ENCODE measurements at regions not wholly inside any gene's neighbourhood (a gene's known extent, or its start where the extent isn't known, plus 50 kb on each side); places are given as distances from the start of the nearest gene placed in this dataset.

- no peak for DNase-seq (ENCODE audit: low read depth in 2 of 2)
These were observed 72.3 kb downstream of the LINC00237 start for GRCh38 chr20:21033817-21034216.

- DNase-seq (ENCODE audit: low read depth in 2 of 2) = no peak
These were observed 74.5 kb downstream of the LINC00237 start for GRCh38 chr20:21031666-21032065.

DNA sequence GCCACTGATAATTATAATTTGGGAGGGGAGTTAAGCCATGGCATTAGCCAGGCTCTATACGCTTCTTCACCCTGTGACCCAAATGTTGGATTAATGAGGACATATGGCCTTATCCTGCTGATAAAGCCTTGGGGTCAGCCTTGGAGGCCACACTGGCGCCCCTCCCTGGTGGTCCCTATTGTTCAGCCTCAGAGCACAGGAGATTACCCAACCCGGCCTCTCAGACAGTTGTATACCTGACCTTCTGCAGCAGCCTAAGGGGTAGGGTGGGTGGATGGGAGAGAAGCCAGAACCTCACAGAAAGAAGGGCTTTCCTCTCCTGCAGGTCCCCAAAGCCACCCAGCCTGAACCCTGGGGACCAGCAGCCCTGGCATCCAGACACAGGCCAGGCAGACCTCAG lies 76.8 kb downstream of the LINC00237 start:
- no peak for DNase-seq (ENCODE audit: low read depth in 2 of 2)

- no peak for DNase-seq (ENCODE audit: low read depth in 2 of 2)
These were observed 77.2 kb downstream of the LINC00237 start for GRCh38 chr20:21028921-21029320.

DNA sequence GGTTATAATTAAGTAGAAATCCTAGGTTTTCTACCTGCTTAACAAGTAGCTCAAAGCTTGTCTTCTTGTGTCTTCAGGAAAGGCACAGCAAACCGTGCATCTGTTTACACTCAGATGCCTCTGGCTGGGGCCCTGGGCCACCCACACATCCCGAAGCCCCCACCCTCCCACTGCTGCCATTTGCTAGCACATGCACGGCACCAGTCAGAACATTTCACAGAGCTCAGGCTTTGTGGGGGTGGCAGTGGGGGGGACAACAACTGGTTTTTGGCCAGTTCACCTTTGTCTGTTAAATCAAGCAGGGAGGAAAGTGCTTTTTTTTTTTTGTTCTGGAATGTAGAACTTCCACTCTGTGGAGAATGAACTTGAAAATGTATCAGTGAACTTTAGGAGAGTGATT lies 77.7 kb downstream of the LINC00237 start:
- DNase-seq (ENCODE audit: low read depth in 2 of 2) = no peak

GRCh38 chr20:21027569-21027968 lies 78.6 kb downstream of the LINC00237 start:
- no peak for DNase-seq (ENCODE audit: low read depth in 2 of 2)

- DNase-seq (ENCODE audit: low read depth in 2 of 2) = no peak
These were observed 79.2 kb downstream of the LINC00237 start for GRCh38 chr20:21026951-21027350.

- DNase-seq (ENCODE audit: low read depth in 2 of 2) = no peak
These were observed 81.7 kb downstream of the LINC00237 start for GRCh38 chr20:21024420-21024819.

GRCh38 chr20:21022925-21023324 lies 83.2 kb downstream of the LINC00237 start:
- no peak for DNase-seq (ENCODE audit: low read depth in 2 of 2)

- DNase-seq (ENCODE audit: low read depth in 2 of 2) = no peak
These were observed 84.7 kb downstream of the LINC00237 start for GRCh38 chr20:21021472-21021790.

GRCh38 chr20:21020659-21021471 lies 85.3 kb downstream of the LINC00237 start:
- DNase-seq (ENCODE audit: low read depth in 2 of 2) = no peak

DNA sequence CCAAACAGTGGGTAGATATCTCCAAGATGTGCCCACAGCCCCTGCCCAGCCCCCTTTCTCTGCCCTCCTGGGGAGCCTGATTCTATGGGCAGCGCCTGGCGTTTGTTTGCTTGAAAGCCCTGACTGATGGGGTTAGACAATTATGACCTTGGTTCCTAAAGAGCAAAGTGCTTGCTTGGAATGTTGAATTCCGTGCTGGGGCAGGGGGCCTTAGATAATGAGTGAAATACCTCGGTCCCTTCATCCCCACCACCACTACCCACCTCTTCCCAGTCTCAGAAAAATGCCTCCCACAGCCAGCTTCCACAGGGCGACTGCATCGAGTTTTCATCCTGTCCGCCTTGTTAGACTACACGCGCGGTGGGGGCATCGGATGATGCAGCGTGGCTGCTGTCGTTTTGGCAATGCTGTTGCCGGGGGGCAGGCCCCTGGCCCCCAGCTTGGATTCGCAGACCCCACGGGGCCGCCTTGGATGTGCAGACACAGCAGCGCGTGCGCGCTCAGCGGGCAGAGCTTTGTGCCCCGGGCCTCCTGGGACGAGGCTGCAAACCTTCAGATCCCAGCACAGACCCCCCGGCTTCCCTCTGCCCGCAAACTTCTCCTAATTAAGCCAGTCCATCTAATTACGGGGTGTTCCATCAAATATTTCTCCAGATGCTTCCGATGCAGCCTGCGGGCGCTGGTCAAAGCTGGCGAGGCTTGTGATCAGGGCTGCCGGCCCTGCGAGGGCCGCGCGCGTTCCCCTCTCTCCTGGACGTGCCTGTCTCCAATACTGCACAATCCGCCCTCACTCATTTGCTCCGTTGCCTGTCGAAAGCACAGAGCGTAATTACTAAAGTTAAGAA lies 86.1 kb downstream of the LINC00237 start:
- no peak for DNase-seq (ENCODE audit: low read depth in 2 of 2)

DNA sequence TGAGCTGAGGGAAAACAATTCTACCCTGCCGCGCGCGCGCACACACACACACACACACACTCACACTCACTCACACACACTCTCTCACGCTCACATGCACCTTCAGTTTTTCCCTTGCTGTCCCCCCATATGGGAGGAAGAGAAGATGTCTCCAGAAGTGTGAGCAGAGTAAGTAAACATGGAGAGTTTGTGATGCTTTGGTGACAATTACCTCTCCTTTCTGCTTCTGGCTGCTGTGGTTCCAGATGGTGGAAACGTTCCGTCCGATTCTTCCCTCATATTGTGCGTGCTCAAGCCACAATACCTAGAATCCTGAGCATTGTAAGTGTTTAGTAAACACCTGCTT lies 86.7 kb downstream of the LINC00237 start:
- no peak for DNase-seq (ENCODE audit: low read depth in 2 of 2)

GRCh38 chr20:21018576-21018975 lies 87.6 kb downstream of the LINC00237 start:
- no peak for DNase-seq (ENCODE audit: low read depth in 2 of 2)

DNA sequence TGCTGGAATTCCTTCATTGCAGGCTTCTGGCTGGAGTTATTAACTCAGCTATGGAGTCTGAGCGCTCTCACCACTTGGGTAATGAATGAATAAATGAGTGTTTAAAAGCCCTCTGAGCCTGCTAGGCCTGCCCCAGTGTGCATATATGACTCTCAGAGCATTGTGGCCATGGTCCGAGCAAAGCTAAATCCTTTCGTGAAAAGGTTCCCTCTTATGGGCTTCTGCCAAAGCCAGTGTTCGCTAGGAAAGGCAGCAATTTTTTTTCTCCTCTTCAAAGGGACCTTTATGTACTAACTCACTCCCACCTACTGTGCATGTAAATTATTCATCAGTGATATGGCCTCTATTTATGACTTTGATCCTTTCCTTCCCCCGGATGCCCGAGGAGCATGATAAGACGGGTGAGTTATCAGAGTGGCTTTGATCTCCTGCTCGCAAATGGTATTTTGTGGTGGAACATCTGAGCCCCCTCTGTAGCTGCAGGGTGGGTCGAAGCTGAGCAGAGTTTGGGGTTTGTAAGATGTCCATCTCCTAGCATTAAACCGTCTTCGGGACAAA lies 88.6 kb downstream of the LINC00237 start:
- DNase-seq (ENCODE audit: low read depth in 2 of 2) = no peak

- DNase-seq (ENCODE audit: low read depth in 2 of 2) = no peak
These were observed 89.4 kb downstream of the LINC00237 start for GRCh38 chr20:21016751-21017150.

DNA sequence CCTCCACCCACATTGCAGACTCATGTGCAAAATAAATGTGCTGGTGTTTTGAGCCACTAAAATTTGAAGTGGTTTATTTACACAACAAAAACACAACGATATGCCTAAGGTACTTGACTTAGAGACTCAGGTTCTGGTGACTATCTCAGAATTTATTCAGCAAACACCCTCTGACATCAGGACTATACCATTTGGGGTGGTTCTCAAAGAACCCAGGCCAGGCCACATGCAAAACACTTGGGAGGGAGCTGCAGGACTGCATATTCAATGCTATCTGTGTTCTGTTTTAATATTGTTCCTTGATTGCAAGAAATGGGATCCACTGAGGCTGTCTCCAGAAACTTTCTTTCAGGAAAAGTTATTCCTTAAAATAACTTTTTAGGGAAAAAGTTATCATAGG lies 91.6 kb downstream of the LINC00237 start:
- DNase-seq (ENCODE audit: low read depth in 2 of 2) = no peak

GRCh38 chr20:21008951-21009350 lies 97.2 kb downstream of the LINC00237 start:
- DNase-seq (ENCODE audit: low read depth in 2 of 2) = no peak

DNA sequence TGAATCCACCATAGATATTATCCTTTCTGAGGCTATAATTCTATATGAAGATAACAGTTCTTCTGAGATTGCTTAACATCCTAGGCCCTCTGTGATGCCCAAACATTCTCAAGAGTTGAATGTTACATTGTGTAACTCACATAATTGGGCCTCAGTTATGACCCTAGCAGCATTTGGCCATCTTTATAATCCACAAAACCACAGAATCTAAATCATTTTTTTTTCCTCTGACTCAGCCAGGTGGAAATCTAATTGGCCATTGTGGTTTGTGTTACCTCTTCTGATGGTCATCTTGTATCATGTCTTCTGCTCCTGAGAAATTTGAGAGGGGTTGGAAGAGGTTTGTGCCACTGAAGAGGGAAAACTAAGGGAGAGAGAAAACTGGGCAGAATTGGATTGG lies 99.5 kb downstream of the LINC00237 start:
- DNase-seq (ENCODE audit: low read depth in 2 of 2) = no peak

DNA sequence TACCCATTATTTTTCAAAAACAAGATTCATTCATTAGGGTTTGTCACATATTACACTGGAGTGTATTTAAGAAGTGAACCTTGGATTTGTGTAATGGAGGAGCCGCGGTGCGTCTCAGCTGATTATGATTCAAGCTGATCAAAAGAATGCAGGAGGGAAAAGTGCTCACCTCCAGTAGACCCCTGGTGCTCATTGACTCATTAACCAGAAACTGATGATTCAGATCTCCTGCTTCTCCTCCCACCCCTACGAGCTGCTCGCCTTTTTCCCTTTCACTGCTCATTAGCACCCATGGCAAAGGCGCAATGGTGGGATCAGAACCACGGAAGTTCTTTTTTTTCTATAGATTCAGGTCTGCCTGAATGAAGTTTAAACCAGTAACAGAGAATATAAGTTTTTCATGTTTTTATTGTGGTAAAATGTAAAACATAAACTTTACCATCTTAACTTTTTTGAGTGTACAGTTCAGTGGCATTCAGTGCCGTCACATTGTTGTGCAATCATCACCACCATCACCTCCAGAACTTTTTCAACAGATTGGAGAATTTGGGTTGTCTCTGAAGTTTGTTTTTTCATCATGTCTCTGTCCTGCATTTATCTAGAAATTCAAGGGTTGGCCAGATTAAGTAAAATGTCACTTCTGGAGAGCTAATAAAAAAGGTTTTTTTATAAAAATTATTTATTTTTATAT lies 101.6 kb downstream of the LINC00237 start:
- no peak for DNase-seq (ENCODE audit: low read depth in 2 of 2)

GRCh38 chr20:21003902-21004301 lies 102.3 kb downstream of the LINC00237 start:
- no peak for DNase-seq (ENCODE audit: low read depth in 2 of 2)

DNA sequence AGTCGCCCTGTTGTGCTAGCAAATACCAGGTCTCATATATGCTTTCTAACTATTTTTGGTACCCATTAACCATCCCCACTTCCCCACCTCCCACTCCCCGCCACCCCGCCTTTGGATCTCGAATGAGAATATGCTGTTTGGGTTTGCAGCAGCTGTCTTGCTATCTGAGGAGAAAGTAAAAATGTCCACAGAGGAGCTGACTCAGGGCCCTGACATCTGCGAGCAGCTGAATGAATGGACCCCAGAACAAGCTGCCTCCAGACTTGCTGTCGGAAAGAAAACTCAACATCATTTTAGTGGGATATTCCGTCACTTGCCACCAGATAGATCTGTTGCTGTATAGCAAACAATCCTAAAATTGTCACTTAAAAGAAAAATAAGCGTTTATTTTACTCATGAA lies 103.7 kb downstream of the LINC00237 start:
- DNase-seq (ENCODE audit: low read depth in 2 of 2) = no peak

All from stimulated activated CD4-positive, alpha-beta T cell treated with anti-CD3 and anti-CD28 coated beads, Interleukin-12 subunit alpha, Interleukin-12 subunit beta, amount 100 ng/mL, for 24 hours (primary cell).